ENCODE measurements at regions not wholly inside any gene's neighbourhood (a gene's known extent, or its start where the extent isn't known, plus 50 kb on each side); places are given as distances from the start of the nearest gene placed in this dataset.

- TF ChIP-seq CTCF (IDR thresholded peaks at IDR 0.05) (no peak), EP300 (IDR thresholded peaks at IDR 0.05) (no peak), POLR2A (IDR thresholded peaks at IDR 0.05) (no peak), POLR2AphosphoS5 (IDR thresholded peaks at IDR 0.05) (no peak)
Measured at GRCh38 chr6:144778773-144779492, 493.8 kb downstream of the UTRN start.

All from suprapubic skin (tissue), 4 donors.